NB4 (cell line): ENCODE measurements at regions not wholly inside any gene's neighbourhood (a gene's known extent, or its start where the extent isn't known, plus 50 kb on each side); places are given as distances from the start of the nearest gene placed in this dataset.

Source experiments
- DNase-seq: peaks from one replicate; pipeline ENCODE4 v3.0.0; 2010; ENCODE audit warnings: low read depth
- H3K4me3 ChIP-seq: one replicate; pipeline ENCODE4 v1.5.1; 2011; ENCODE audit warnings: mild to moderate bottlenecking, low read depth, low read length, moderate library complexity
- CTCF ChIP-seq: IDR thresholded peaks from one replicate; pipeline ENCODE4 v1.5.1; 2012; ENCODE audit warnings: low read depth, low read length
- MAX ChIP-seq: IDR thresholded peaks from 2 replicates; pipeline ENCODE4 v1.6.1; 2011; ENCODE audit warnings: low read depth, low read length
- MYC ChIP-seq: IDR thresholded peaks from 2 replicates; pipeline ENCODE4 v1.6.1; 2011; ENCODE audit warnings: low read depth, low read length
- POLR2A ChIP-seq: IDR thresholded peaks from 2 replicates; pipeline ENCODE4 v1.6.1; 2011; ENCODE audit warnings: mild to moderate bottlenecking; ENCODE audit not compliant: insufficient read length; ENCODE audit errors: extremely low read depth

GRCh38 chr4:179747218-179747910 lies 2305.1 kb upstream of the AGA start:
- no peak overlapping the region for H3K4me3 ChIP-seq
- no peak for DNase-seq
- TF ChIP-seq MAX (no peak), MYC (no peak), POLR2A (no peak), CTCF (no peak)

GRCh38 chr4:179748837-179749236 lies 2306.6 kb upstream of the AGA start:
- TF ChIP-seq CTCF: no peak
- no peak for TF ChIP-seq MAX
- TF ChIP-seq POLR2A: no peak
- no peak for TF ChIP-seq MYC
- H3K4me3 ChIP-seq: no peak overlapping the region
- no peak for DNase-seq

GRCh38 chr4:179750374-179750773 lies 2308.1 kb upstream of the AGA start:
- no peak for TF ChIP-seq MAX
- TF ChIP-seq POLR2A: no peak
- TF ChIP-seq MYC: no peak
- no peak for TF ChIP-seq CTCF
- peak; percentile 4 for DNase-seq
- H3K4me3 ChIP-seq: no peak overlapping the region

GRCh38 chr4:179751669-179752068 lies 2309.4 kb upstream of the AGA start:
- no peak for TF ChIP-seq MAX
- TF ChIP-seq CTCF: no peak
- TF ChIP-seq POLR2A: no peak
- no peak overlapping the region for H3K4me3 ChIP-seq
- no peak for DNase-seq

GRCh38 chr4:179755322-179755721 lies 2313.1 kb upstream of the AGA start:
- H3K4me3 ChIP-seq: no peak overlapping the region
- peak; percentile 17 for DNase-seq
- TF ChIP-seq CTCF: no peak

- no peak overlapping the region for H3K4me3 ChIP-seq
- DNase-seq: no peak
- no peak for TF ChIP-seq POLR2A
- TF ChIP-seq MYC: no peak
- TF ChIP-seq MAX: no peak
- TF ChIP-seq CTCF: no peak
These were observed 2315.4 kb upstream of the AGA start for GRCh38 chr4:179757641-179758040.
